Progenitor cell of endocrine pancreas (in vitro differentiated cells): ENCODE measurements at regions not wholly inside any gene's neighbourhood (a gene's known extent, or its start where the extent isn't known, plus 50 kb on each side); places are given as distances from the start of the nearest gene placed in this dataset.

Experiments used
- DNase-seq: peaks from one replicate; pipeline ENCODE4 v3.0.0; 2021; ENCODE audit warnings: low spot score; ENCODE audit not compliant: unreplicated experiment
- H3K27ac Mint-ChIP-seq: 2 replicates; pipeline ENCODE4 v1.8.0; 2021; ENCODE audit warnings: mild to moderate bottlenecking, moderate library complexity, mixed read lengths
- H3K27me3 Mint-ChIP-seq: 2 replicates; pipeline ENCODE4 v1.8.0; 2021; ENCODE audit warnings: mixed read lengths
- H3K36me3 Mint-ChIP-seq: 2 replicates; pipeline ENCODE4 v1.8.0; 2022; ENCODE audit warnings: mixed read lengths; ENCODE audit not compliant: insufficient read depth
- H3K4me1 Mint-ChIP-seq: 2 replicates; pipeline ENCODE4 v1.8.0; 2021; ENCODE audit warnings: low read depth, mixed read lengths
- H3K4me3 Mint-ChIP-seq: 2 replicates; pipeline ENCODE4 v1.8.0; 2021; ENCODE audit warnings: low read depth, mild to moderate bottlenecking, moderate library complexity, mixed read lengths
- H3K9me3 Mint-ChIP-seq: 2 replicates; pipeline ENCODE4 v1.8.0; 2021; ENCODE audit warnings: low read depth, mixed read lengths
- TF ChIP-seq, protein P1 (sequence below): fragments of 200-600 bp; sonication (generic); IDR thresholded peaks from one replicate; pipeline ENCODE4 v1.5.0; 2021; ENCODE audit warnings: antibody characterized with exemption, mild to moderate bottlenecking; ENCODE audit not compliant: unreplicated experiment

DNA sequence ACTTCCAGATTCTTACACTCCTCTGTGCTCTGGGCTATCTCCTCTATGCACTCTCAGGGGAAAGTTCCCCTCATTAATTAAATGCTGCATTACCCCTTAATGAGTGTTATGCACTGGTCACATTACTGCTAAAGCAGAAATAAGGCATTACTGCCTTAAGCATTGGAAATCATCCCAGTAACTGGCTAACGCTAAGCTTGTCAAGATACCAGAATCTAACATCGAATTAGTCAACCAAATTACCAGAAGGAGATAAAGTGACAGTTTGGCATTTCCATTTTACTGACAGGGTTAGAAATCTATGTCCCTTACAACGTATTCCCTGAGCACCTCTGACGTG, 69.5 kb upstream of the FAM169A start:
- Mint-ChIP-seq H3K9me3 (peaks cover 19% of the 10 kb centered on the region), H3K36me3 (no peaks in the 10 kb centered on the region), H3K4me3 (no peak overlapping the region), H3K4me1 (peaks cover 5% of the 10 kb centered on the region), H3K27me3 (no peaks in the 10 kb centered on the region), H3K27ac (no peak overlapping the region)
- DNase-seq: no peak
- TF ChIP-seq, protein P1, sequence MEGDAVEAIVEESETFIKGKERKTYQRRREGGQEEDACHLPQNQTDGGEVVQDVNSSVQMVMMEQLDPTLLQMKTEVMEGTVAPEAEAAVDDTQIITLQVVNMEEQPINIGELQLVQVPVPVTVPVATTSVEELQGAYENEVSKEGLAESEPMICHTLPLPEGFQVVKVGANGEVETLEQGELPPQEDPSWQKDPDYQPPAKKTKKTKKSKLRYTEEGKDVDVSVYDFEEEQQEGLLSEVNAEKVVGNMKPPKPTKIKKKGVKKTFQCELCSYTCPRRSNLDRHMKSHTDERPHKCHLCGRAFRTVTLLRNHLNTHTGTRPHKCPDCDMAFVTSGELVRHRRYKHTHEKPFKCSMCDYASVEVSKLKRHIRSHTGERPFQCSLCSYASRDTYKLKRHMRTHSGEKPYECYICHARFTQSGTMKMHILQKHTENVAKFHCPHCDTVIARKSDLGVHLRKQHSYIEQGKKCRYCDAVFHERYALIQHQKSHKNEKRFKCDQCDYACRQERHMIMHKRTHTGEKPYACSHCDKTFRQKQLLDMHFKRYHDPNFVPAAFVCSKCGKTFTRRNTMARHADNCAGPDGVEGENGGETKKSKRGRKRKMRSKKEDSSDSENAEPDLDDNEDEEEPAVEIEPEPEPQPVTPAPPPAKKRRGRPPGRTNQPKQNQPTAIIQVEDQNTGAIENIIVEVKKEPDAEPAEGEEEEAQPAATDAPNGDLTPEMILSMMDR: no peak

GRCh38 chr5:74934949-74935751, 69.0 kb upstream of the FAM169A start:
- H3K36me3 Mint-ChIP-seq: no peaks in the 10 kb centered on the region
- TF ChIP-seq, protein P1: peak; percentile 54
- peaks cover 5% of the 10 kb centered on the region for H3K4me1 Mint-ChIP-seq
- no peak for DNase-seq
- no peak overlapping the region for H3K4me3 Mint-ChIP-seq
- H3K27ac Mint-ChIP-seq: no peak overlapping the region
- H3K27me3 Mint-ChIP-seq: no peaks in the 10 kb centered on the region
- H3K9me3 Mint-ChIP-seq: peaks cover 19% of the 10 kb centered on the region

DNA sequence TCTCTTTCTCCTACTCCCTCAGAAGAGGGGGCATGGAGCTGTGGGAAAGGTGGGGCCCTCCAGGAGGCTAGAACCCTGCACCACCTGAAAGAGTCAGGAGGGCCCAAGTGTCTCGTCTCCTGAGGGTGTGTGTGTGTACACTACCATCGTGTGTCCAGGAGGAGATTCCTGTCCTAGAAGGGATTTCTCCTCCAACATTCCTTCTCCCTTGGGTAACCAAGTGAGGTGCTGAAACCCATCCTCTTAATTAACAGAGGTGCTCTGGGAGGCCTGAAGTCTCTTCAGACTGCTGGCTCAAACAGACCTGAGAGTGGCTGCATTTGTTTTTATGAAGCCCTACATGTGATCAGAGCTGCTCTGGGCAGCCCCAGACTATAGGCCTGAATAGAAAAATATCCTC, 61.1 kb upstream of the FAM169A start:
- no peak overlapping the region for H3K4me3 Mint-ChIP-seq
- H3K36me3 Mint-ChIP-seq: no peaks in the 10 kb centered on the region
- peaks cover 4% of the 10 kb centered on the region for H3K4me1 Mint-ChIP-seq
- no peak overlapping the region for H3K27ac Mint-ChIP-seq
- DNase-seq: no peak
- TF ChIP-seq, protein P1: no peak
- H3K27me3 Mint-ChIP-seq: no peaks in the 10 kb centered on the region
- no peaks in the 10 kb centered on the region for H3K9me3 Mint-ChIP-seq

- Mint-ChIP-seq H3K36me3 (no peaks in the 10 kb centered on the region), H3K27ac (no peak overlapping the region), H3K4me1 (peaks cover 13% of the 10 kb centered on the region), H3K4me3 (no peak overlapping the region), H3K27me3 (no peaks in the 10 kb centered on the region), H3K9me3 (peaks cover 3% of the 10 kb centered on the region)
- TF ChIP-seq, protein P1: peak; percentile 60
- no peak for DNase-seq
These were observed 53.3 kb upstream of the FAM169A start for GRCh38 chr5:74919487-74919886.

GRCh38 chr5:74919041-74919440, 52.9 kb upstream of the FAM169A start:
- H3K4me3 Mint-ChIP-seq: no peak overlapping the region
- H3K4me1 Mint-ChIP-seq: peaks cover 13% of the 10 kb centered on the region
- H3K9me3 Mint-ChIP-seq: peaks cover 3% of the 10 kb centered on the region
- TF ChIP-seq, protein P1: no peak
- DNase-seq: no peak
- no peaks in the 10 kb centered on the region for H3K36me3 Mint-ChIP-seq
- no peak overlapping the region for H3K27ac Mint-ChIP-seq
- no peaks in the 10 kb centered on the region for H3K27me3 Mint-ChIP-seq
